Heart left ventricle (tissue), 16 donors: ENCODE measurements at regions not wholly inside any gene's neighbourhood (a gene's known extent, or its start where the extent isn't known, plus 50 kb on each side); places are given as distances from the start of the nearest gene placed in this dataset.

Experiments
- ATAC-seq, 4 donors: fragments of 200-7000 bp; cut with Tn5 transposase; one replicate each; pipeline ENCODE4 v1.9.1; 2020 to 2022; ENCODE audit warnings: moderate library complexity in 4 of 4, mild to moderate bottlenecking in 3 of 4, moderate number of reproducible peaks in 1 of 4
- DNase-seq, 5 donors: peaks; one replicate each; pipeline ENCODE4 v3.0.0-alpha.2; 2020
- H3K27ac ChIP-seq, 12 donors: fragments of 200-600 bp; sonication (generic) in 4 of 12; one replicate each; pipeline versions ENCODE4 v1.5.0 to v1.8.0; 2016 to 2022; ENCODE audit warnings: mild to moderate bottlenecking in 2 of 12
- H3K27me3 ChIP-seq, 9 donors: fragments of 200-600 bp; sonication (generic) in 2 of 9; one replicate each; pipeline versions ENCODE4 v1.5.1 to v1.8.0; 2016 to 2022; ENCODE audit warnings: mild to moderate bottlenecking in 3 of 9
- H3K36me3 ChIP-seq, 9 donors: fragments of 200-600 bp; sonication (generic) in 2 of 9; one replicate each; pipeline versions ENCODE4 v1.5.0 to v1.8.0; 2018 to 2022; ENCODE audit warnings: mild to moderate bottlenecking in 2 of 9
- H3K4me1 ChIP-seq, 12 donors: fragments of 200-600 bp; sonication (generic) in 4 of 12; one replicate each; pipeline versions ENCODE4 v1.5.0 to v1.8.0; 2016 to 2022; ENCODE audit warnings: mild to moderate bottlenecking in 3 of 12
- H3K4me3 ChIP-seq, 12 donors: fragments of 200-600 bp; sonication (generic) in 4 of 12; one replicate each; pipeline versions ENCODE4 v1.5.0 to v1.8.0; 2017 to 2022; ENCODE audit warnings: mild to moderate bottlenecking in 9 of 12, moderate library complexity in 4 of 12
- H3K9me3 ChIP-seq, 12 donors: fragments of 200-600 bp; sonication (generic) in 4 of 12; one replicate each; pipeline versions ENCODE4 v1.5.0 to v1.8.0; 2016 to 2022; ENCODE audit warnings: mild to moderate bottlenecking in 1 of 12
- POLR2A ChIP-seq, 2 donors: fragments of 450-650 bp; IDR thresholded peaks; one replicate each; pipeline ENCODE4 v1.6.1; 2017; ENCODE audit warnings: antibody characterized with exemption in 2 of 2, mild to moderate bottlenecking in 2 of 2, moderate library complexity in 2 of 2
- WGBS, 4 donors: extraction: QIAGEN DNeasy Blood & Tissue Kit in 2 of 4; methylation state at CpG; one replicate each; pipeline versions ENCODE4 v1.1.5 to v1.1.7; 2013 to 2018; 5-methylcytosine and 5-hydroxymethylcytosine counted together
- intact Hi-C, 10 donors: fragments of 100-400 bp; cut with DNase I; formaldehyde crosslinking; loops; one replicate each; pipeline versions ENCODE4 v1.11.1 to v1.14.2; 2022
- TF ChIP-seq, protein P1 (sequence below), 12 donors: fragments of 200-600 bp; sonication (generic) in 4 of 12; IDR thresholded peaks; one replicate each; pipeline versions ENCODE4 v1.5.0 to v1.8.0; 2018 to 2022; ENCODE audit warnings: antibody characterized with exemption in 12 of 12, mild to moderate bottlenecking in 5 of 12
- donor health status: ischemic (EF 13 %, LVEDD 7.1; RV severe dilation, severe dysfunction).
- donor health status: healthy with polysubstance abuse.
- donor health status: DM: no; HTN: yes; CAD: no.
- donor health status: DM: no; HTN: no; CAD: no.
- donor health status: ischemic (EF 25% LVEDD 6.9; RV normal size, moderate dysfunction).
- donor health status: ischemic (EF 25% LVEDD 5.7; RV mildly dilated, moderate dysfunction).
- donor health status: healthy.
- donor health status: DM: yes; HTN: yes; CAD: no.
- donor health status: ischemic (EF 35%, LVEDD 5.7; RV mildly dilated, moderate dysfunction).
- donor health status: nonischemic (EF 11% LVEDD 7.7; RV severe dilation, severe dysfunction).
- donor health status: DM: yes; HTN: yes; CAD: no.
- donor health status: PGD.
- donor health status: ischemic (EF 29% LVEDD 5.4; RV normal size, mild dysfunction).
- donor health status: nonischemic (EF 23%, LVEDD 6.1; RV moderate dilation, normal function).

DNA sequence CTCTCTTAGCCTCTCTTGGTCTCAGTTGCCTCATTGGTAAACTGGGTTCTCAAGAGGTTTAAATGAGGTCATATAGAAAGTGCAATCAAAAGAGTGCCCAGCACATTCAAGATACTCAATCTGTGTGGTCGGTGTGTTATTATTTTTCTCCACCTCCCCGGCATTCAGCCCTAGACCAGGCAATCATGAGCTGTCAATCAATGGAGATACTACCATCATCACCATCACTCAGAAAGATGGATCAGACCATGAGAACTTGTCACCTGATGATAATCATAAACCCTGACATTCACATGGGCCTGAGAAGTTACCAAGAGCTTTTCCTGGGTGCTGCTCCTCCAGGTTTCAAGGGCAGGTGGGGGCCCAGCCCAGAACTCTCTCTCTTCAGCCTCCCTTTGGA, 166.1 kb downstream of the MN1 start:
- H3K27ac ChIP-seq = no peak overlapping the region
- TF ChIP-seq, protein P1, sequence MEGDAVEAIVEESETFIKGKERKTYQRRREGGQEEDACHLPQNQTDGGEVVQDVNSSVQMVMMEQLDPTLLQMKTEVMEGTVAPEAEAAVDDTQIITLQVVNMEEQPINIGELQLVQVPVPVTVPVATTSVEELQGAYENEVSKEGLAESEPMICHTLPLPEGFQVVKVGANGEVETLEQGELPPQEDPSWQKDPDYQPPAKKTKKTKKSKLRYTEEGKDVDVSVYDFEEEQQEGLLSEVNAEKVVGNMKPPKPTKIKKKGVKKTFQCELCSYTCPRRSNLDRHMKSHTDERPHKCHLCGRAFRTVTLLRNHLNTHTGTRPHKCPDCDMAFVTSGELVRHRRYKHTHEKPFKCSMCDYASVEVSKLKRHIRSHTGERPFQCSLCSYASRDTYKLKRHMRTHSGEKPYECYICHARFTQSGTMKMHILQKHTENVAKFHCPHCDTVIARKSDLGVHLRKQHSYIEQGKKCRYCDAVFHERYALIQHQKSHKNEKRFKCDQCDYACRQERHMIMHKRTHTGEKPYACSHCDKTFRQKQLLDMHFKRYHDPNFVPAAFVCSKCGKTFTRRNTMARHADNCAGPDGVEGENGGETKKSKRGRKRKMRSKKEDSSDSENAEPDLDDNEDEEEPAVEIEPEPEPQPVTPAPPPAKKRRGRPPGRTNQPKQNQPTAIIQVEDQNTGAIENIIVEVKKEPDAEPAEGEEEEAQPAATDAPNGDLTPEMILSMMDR (IDR thresholded peaks at IDR 0.05) = no peak
- no peak for TF ChIP-seq POLR2A (IDR thresholded peaks at IDR 0.05)
- no peak for DNase-seq
- H3K27me3 ChIP-seq = no peaks in the 10 kb centered on the region
- no peak overlapping the region for H3K4me3 ChIP-seq
- ATAC-seq = no peak
- no peaks in the 10 kb centered on the region for H3K9me3 ChIP-seq
- H3K36me3 ChIP-seq = no peaks in the 10 kb centered on the region
- intact Hi-C loops = loop anchor here in 7 of 10 donors (5.0 to 10.0 kb wide), 5 partner anchors 49 to 169 kb away; partner anchors contain the start of gene MN1 (in 6 of the 7)
- H3K4me1 ChIP-seq = peaks cover 0 to 39% (median 12%) of the 10 kb centered on the region in 12 donors
- WGBS, 4 donors = 83 to 100% (median 89%) methylated on average over 2 of the region's 2 CpGs

GRCh38 chr22:27635852-27636251, 165.7 kb downstream of the MN1 start:
- TF ChIP-seq POLR2A (IDR thresholded peaks at IDR 0.05) = no peak
- TF ChIP-seq, protein P1 (IDR thresholded peaks at IDR 0.05) = no peak
- no peak for ATAC-seq
- no peak for DNase-seq
- WGBS, 4 donors = 89 to 92% (median 91%) methylated on average over 6 of the region's 6 CpGs
- intact Hi-C loops = loop anchor here in 7 of 10 donors (2.0 to 10.0 kb wide), 6 partner anchors 49 to 169 kb away; partner anchors contain the start of gene MN1 (in 6 of the 7)
- Histone ChIP-seq H3K36me3 (no peaks in the 10 kb centered on the region), H3K9me3 (no peaks in the 10 kb centered on the region), H3K27ac (peak overlapping the region in 1 of 12 donors; percentile 29), H3K4me1 (peaks cover 0 to 39% (median 12%) of the 10 kb centered on the region in 12 donors), H3K27me3 (no peaks in the 10 kb centered on the region), H3K4me3 (no peak overlapping the region)

GRCh38 chr22:27636716-27637508, 164.6 kb downstream of the MN1 start:
- peaks cover 0 to 46% (median 12%) of the 10 kb centered on the region in 12 donors for H3K4me1 ChIP-seq
- H3K9me3 ChIP-seq = no peaks in the 10 kb centered on the region
- TF ChIP-seq POLR2A (IDR thresholded peaks at IDR 0.05) = no peak
- TF ChIP-seq, protein P1 (IDR thresholded peaks at IDR 0.05) = no peak
- peak in 4 of 5 donors; percentile 70 to 87 (median 77) for DNase-seq
- WGBS, 4 donors = 33 to 60% (median 48%) methylated on average over 9 to 10 of the region's 10 CpGs
- intact Hi-C loops = loop anchor here in 7 of 10 donors (1.0 to 10.0 kb wide), 7 partner anchors 48 to 168 kb away; partner anchors contain the start of gene MN1 (in 6 of the 7)
- no peak overlapping the region for H3K4me3 ChIP-seq
- ATAC-seq = peak; percentile 83 to 88 (median 85)
- H3K36me3 ChIP-seq = no peaks in the 10 kb centered on the region
- H3K27ac ChIP-seq = peak overlapping the region in 11 of 12 donors; percentile 16 to 80 (median 64)
- H3K27me3 ChIP-seq = no peaks in the 10 kb centered on the region

DNA sequence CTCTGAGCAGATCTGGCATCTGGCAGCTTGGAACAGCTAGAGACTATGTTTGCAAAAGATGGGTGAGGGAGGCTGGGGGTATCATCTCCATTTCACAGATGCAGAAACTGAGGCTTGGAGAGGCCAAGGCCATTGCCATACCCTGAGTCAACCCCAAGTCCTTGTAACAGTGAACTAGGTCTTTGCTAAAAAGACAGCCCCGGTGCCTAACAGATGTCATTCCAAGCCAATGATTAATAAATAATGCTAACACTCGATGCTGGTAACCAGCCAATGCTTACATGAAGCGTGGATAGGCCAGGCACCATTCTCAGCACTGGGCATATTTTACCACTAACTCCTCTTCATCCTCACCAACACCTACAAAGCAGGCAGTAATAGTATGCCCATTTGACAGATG, 164.0 kb downstream of the MN1 start:
- intact Hi-C loops = loop anchor here in 7 of 10 donors (1.0 to 10.0 kb wide), 7 partner anchors 47 to 167 kb away; partner anchors contain the start of gene MN1 (in 6 of the 7)
- H3K27ac ChIP-seq = peak overlapping the region in 9 of 12 donors; percentile 16 to 80 (median 73)
- no peaks in the 10 kb centered on the region for H3K36me3 ChIP-seq
- ATAC-seq (peak in 1 of 4 donors; percentile 38), DNase-seq (no peak)
- no peaks in the 10 kb centered on the region for H3K27me3 ChIP-seq
- no peak for TF ChIP-seq POLR2A (IDR thresholded peaks at IDR 0.05)
- TF ChIP-seq, protein P1 (IDR thresholded peaks at IDR 0.05) = no peak
- peaks cover 0 to 46% (median 12%) of the 10 kb centered on the region in 12 donors for H3K4me1 ChIP-seq
- H3K4me3 ChIP-seq = no peak overlapping the region
- 28 to 64% (median 54%) methylated on average over 3 of the region's 3 CpGs for WGBS, 4 donors
- no peaks in the 10 kb centered on the region for H3K9me3 ChIP-seq
